HG03520 (cell line): ENCODE measurements at regions not wholly inside any gene's neighbourhood (a gene's known extent, or its start where the extent isn't known, plus 50 kb on each side); places are given as distances from the start of the nearest gene placed in this dataset.

Experiments used
- ATAC-seq: cut with Tn5 transposase; IDR thresholded peaks from one replicate; pipeline ENCODE4 v1.9.1; 2021; ENCODE audit warnings: mild to moderate bottlenecking, moderate library complexity; ENCODE audit not compliant: unreplicated experiment

GRCh38 chr9:108526518-108526917 is 329.3 kb downstream of the ACTL7B start:
- no peak for ATAC-seq

GRCh38 chr9:108525186-108525585 is 330.6 kb downstream of the ACTL7B start:
- ATAC-seq = no peak

GRCh38 chr9:108521063-108521590 is 334.7 kb downstream of the ACTL7B start:
- ATAC-seq = no peak

GRCh38 chr9:108519437-108519836 is 336.3 kb downstream of the ACTL7B start:
- no peak for ATAC-seq

GRCh38 chr9:108517651-108518365 is 338.0 kb downstream of the ACTL7B start:
- ATAC-seq = no peak

- no peak for ATAC-seq
These were observed 339.4 kb downstream of the ACTL7B start for GRCh38 chr9:108516391-108516790.

- ATAC-seq = no peak
These were observed 339.9 kb downstream of the ACTL7B start for GRCh38 chr9:108515856-108516255.

- no peak for ATAC-seq
These were observed 343.2 kb downstream of the ACTL7B start for GRCh38 chr9:108512426-108513173.

GRCh38 chr9:108511307-108511706 is 344.5 kb downstream of the ACTL7B start:
- ATAC-seq = no peak

- no peak for ATAC-seq
These were observed 358.9 kb downstream of the ACTL7B start for GRCh38 chr9:108496846-108497245.

- ATAC-seq = no peak
These were observed 366.2 kb downstream of the ACTL7B start for GRCh38 chr9:108489567-108489966.

- ATAC-seq = no peak
These were observed 369.0 kb downstream of the ACTL7B start for GRCh38 chr9:108486831-108487230.

- no peak for ATAC-seq
These were observed 371.3 kb downstream of the ACTL7B start for GRCh38 chr9:108484468-108484867.

- no peak for ATAC-seq
These were observed 372.1 kb downstream of the ACTL7B start for GRCh38 chr9:108483676-108484075.

- ATAC-seq = no peak
These were observed 375.7 kb downstream of the ACTL7B start for GRCh38 chr9:108479989-108480652.

GRCh38 chr9:108478431-108479332 is 377.1 kb downstream of the ACTL7B start:
- peak; percentile 89 for ATAC-seq

GRCh38 chr9:108477529-108478006 is 378.2 kb downstream of the ACTL7B start:
- no peak for ATAC-seq

GRCh38 chr9:108476574-108476973 is 379.2 kb downstream of the ACTL7B start:
- no peak for ATAC-seq

- no peak for ATAC-seq
These were observed 380.0 kb downstream of the ACTL7B start for GRCh38 chr9:108475813-108476212.

- no peak for ATAC-seq
These were observed 381.4 kb downstream of the ACTL7B start for GRCh38 chr9:108474356-108474755.
